ENCODE measurements at regions not wholly inside any gene's neighbourhood (a gene's known extent, or its start where the extent isn't known, plus 50 kb on each side); places are given as distances from the start of the nearest gene placed in this dataset.

- no peak for TF ChIP-seq CTCF (IDR thresholded peaks at IDR 0.05)
- intact Hi-C loops (cut with DNase I), result no loop called here
- DNase-seq, result no peak
Observed at GRCh38 chr18:43662657-43663056, 385.4 kb upstream of the SYT4 start.

GRCh38 chr18:43663159-43663558 is 385.9 kb upstream of the SYT4 start:
- Histone ChIP-seq H3K4me3 (no peak overlapping the region), H3K36me3 (no peaks in the 10 kb centered on the region), H3K27me3 (no peaks in the 10 kb centered on the region), H3K9me3 (no peaks in the 10 kb centered on the region), H3K4me1 (no peaks in the 10 kb centered on the region), H3K27ac (no peak overlapping the region), H3K9ac (ENCODE audit: low read depth in 2 of 2, low read length in 2 of 2) (no peak overlapping the region)
- intact Hi-C loops (cut with DNase I), result no loop called here
- no peak for DNase-seq
- no peak for TF ChIP-seq CTCF (IDR thresholded peaks at IDR 0.05)

More at GRCh38 chr18:43662657-43663056, 385.4 kb upstream of the SYT4 start:
- H3K36me3 ChIP-seq, result no peaks in the 10 kb centered on the region
- H3K9ac ChIP-seq (ENCODE audit: low read depth in 2 of 2, low read length in 2 of 2), result no peak overlapping the region
- no peaks in the 10 kb centered on the region for H3K27me3 ChIP-seq
- no peaks in the 10 kb centered on the region for H3K4me1 ChIP-seq
- H3K27ac ChIP-seq, result no peak overlapping the region
- H3K4me3 ChIP-seq, result no peak overlapping the region
- no peaks in the 10 kb centered on the region for H3K9me3 ChIP-seq

- no peaks in the 10 kb centered on the region for H3K4me1 ChIP-seq
- TF ChIP-seq CTCF (IDR thresholded peaks at IDR 0.05), result no peak
- H3K9me3 ChIP-seq, result no peaks in the 10 kb centered on the region
- no peak overlapping the region for H3K27ac ChIP-seq
- DNase-seq, result no peak
- intact Hi-C loops (cut with DNase I), result no loop called here
- no peaks in the 10 kb centered on the region for H3K36me3 ChIP-seq
- H3K4me3 ChIP-seq, result no peak overlapping the region
- H3K27me3 ChIP-seq, result no peaks in the 10 kb centered on the region
- H3K9ac ChIP-seq (ENCODE audit: low read depth in 2 of 2, low read length in 2 of 2), result no peak overlapping the region
Observed at GRCh38 chr18:43664487-43665008, 387.3 kb upstream of the SYT4 start.

- Histone ChIP-seq H3K4me1 (no peaks in the 10 kb centered on the region), H3K9ac (ENCODE audit: low read depth in 2 of 2, low read length in 2 of 2) (no peak overlapping the region), H3K27ac (no peak overlapping the region), H3K9me3 (no peaks in the 10 kb centered on the region), H3K27me3 (no peaks in the 10 kb centered on the region), H3K36me3 (no peaks in the 10 kb centered on the region), H3K4me3 (no peak overlapping the region)
- intact Hi-C loops (cut with DNase I), result no loop called here
- no peak for TF ChIP-seq CTCF (IDR thresholded peaks at IDR 0.05)
- DNase-seq, result no peak
Observed at GRCh38 chr18:43665105-43665788, 388.0 kb upstream of the SYT4 start.

GRCh38 chr18:43668866-43669265 is 391.6 kb upstream of the SYT4 start:
- no peak for TF ChIP-seq CTCF (IDR thresholded peaks at IDR 0.05)
- intact Hi-C loops (cut with DNase I), result no loop called here
- H3K4me1 ChIP-seq, result no peaks in the 10 kb centered on the region
- no peak overlapping the region for H3K9ac ChIP-seq (ENCODE audit: low read depth in 2 of 2, low read length in 2 of 2)
- DNase-seq, result no peak
- no peaks in the 10 kb centered on the region for H3K9me3 ChIP-seq
- no peaks in the 10 kb centered on the region for H3K27me3 ChIP-seq
- H3K36me3 ChIP-seq, result no peaks in the 10 kb centered on the region
- no peak overlapping the region for H3K4me3 ChIP-seq
- H3K27ac ChIP-seq, result no peak overlapping the region
